ENCODE measurements at regions not wholly inside any gene's neighbourhood (a gene's known extent, or its start where the extent isn't known, plus 50 kb on each side); places are given as distances from the start of the nearest gene placed in this dataset.

DNA sequence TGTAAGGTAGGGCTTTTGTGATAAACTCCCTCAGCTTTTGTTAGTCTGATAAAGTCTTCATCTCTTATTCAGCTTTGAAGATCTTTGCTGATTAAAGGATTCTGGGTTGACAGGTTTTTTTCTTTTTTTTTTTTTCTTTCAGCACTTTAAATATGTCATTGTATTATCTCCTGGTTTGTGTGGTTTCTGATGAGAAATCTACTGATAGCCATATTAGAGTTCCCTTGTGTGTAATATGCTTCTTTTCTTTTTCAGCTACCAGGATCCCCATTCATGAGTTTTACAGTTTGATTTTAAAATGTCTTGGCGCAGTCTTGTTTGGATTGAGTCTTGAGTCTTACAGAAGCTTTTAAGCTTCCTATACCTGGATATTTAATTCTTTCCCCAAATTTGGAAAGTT lies 504.5 kb downstream of the TLL1 start:
- Histone ChIP-seq H3K4me1 (no peaks in the 10 kb centered on the region), H3K27me3 (replicated peaks; ENCODE audit: control insufficient read depth, insufficient read depth, low read length) (no peaks in the 10 kb centered on the region), H3K9me3 (peaks cover 6% of the 10 kb centered on the region; the same call in 1 of the 2 replicates), H3K4me3 (ENCODE audit: low read depth, low read length) (no peak overlapping the region), H3K36me3 (ENCODE audit: control insufficient read depth, insufficient read depth, low read length) (no peaks in the 10 kb centered on the region)
- ChIA-PET POLR2A (no interaction called here), CTCF (no interaction called here)
- Mint-ChIP-seq H3K4me1 (ENCODE audit: low read depth, unreplicated experiment) (no peaks in the 10 kb centered on the region), H3K27me3 (ENCODE audit: insufficient read depth, unreplicated experiment) (no peaks in the 10 kb centered on the region), H3K9me3 (ENCODE audit: unreplicated experiment) (peaks cover 28% of the 10 kb centered on the region), H3K4me3 (ENCODE audit: unreplicated experiment) (no peak overlapping the region), H3K27ac (ENCODE audit: unreplicated experiment) (no peak overlapping the region), H3K36me3 (ENCODE audit: insufficient read depth, unreplicated experiment) (no peaks in the 10 kb centered on the region)
- intact Hi-C loops (cut with micrococcal nuclease; ENCODE audit: unreplicated experiment), result no loop called here
- DNase-seq, result no peak
- BruUV-seq (replicated peaks), result no TSS peak
- TF ChIP-seq, protein P1, sequence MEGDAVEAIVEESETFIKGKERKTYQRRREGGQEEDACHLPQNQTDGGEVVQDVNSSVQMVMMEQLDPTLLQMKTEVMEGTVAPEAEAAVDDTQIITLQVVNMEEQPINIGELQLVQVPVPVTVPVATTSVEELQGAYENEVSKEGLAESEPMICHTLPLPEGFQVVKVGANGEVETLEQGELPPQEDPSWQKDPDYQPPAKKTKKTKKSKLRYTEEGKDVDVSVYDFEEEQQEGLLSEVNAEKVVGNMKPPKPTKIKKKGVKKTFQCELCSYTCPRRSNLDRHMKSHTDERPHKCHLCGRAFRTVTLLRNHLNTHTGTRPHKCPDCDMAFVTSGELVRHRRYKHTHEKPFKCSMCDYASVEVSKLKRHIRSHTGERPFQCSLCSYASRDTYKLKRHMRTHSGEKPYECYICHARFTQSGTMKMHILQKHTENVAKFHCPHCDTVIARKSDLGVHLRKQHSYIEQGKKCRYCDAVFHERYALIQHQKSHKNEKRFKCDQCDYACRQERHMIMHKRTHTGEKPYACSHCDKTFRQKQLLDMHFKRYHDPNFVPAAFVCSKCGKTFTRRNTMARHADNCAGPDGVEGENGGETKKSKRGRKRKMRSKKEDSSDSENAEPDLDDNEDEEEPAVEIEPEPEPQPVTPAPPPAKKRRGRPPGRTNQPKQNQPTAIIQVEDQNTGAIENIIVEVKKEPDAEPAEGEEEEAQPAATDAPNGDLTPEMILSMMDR (IDR thresholded peaks at IDR 0.05; ENCODE audit: insufficient read depth in 1 of 2, low read depth in 1 of 2, low read length in 1 of 2, severe bottlenecking in 1 of 2, unreplicated experiment in 1 of 2), result no peak

DNA sequence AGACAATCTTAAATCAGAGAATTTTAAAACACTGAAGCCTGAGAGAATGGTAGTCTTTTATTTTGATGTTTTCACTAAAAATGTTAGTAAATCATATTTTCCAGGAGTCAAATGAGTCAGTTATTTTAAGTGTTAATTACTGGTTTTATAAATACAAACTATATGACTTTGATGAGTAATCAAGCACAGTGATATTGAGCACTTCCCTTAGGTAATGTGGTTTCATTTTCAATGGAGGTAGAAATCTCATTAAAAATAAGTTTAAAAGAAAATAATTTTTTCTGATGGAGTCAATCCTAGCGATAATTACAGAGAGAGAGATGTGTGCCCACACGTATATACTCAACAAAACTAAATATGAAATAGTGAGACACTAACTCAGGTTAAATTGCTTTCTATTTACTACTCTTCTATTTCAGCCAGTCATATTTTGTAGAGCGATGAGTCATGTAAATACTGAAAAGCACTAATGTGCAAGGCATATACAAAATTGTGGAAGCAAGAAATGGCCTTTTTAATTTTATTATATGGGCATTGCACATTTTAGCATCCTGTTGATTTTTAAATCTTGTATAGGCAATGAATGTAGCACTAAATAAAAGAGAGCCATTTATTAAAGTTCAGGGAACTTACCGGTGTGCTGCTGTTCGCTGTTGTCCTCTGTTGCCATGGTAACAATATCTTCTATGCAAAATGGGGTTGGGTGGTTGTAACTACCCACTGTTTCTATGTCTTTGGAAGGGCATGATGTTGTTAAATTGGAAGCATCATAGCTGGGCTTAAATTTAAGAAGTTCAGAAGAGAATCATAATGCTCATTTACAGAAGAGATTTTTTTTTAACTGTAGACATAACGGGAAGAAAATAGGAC lies 513.7 kb downstream of the TLL1 start:
- no peak overlapping the region for H3K27ac Mint-ChIP-seq (ENCODE audit: unreplicated experiment)
- H3K27me3 Mint-ChIP-seq (ENCODE audit: insufficient read depth, unreplicated experiment), result no peaks in the 10 kb centered on the region
- H3K9me3 Mint-ChIP-seq (ENCODE audit: unreplicated experiment), result no peaks in the 10 kb centered on the region
- H3K9me3 ChIP-seq, result no peaks in the 10 kb centered on the region
- no peak for DNase-seq
- H3K4me3 Mint-ChIP-seq (ENCODE audit: unreplicated experiment), result no peak overlapping the region
- BruUV-seq (replicated peaks), result no TSS peak
- TF ChIP-seq, protein P1 (IDR thresholded peaks at IDR 0.05; ENCODE audit: insufficient read depth in 1 of 2, low read depth in 1 of 2, low read length in 1 of 2, severe bottlenecking in 1 of 2, unreplicated experiment in 1 of 2), result no peak
- intact Hi-C loops (cut with micrococcal nuclease; ENCODE audit: unreplicated experiment), result no loop called here
- H3K4me1 ChIP-seq, result no peaks in the 10 kb centered on the region
- H3K4me1 Mint-ChIP-seq (ENCODE audit: low read depth, unreplicated experiment), result no peaks in the 10 kb centered on the region
- H3K4me3 ChIP-seq (ENCODE audit: low read depth, low read length), result no peak overlapping the region
- H3K36me3 ChIP-seq (ENCODE audit: control insufficient read depth, insufficient read depth, low read length), result no peaks in the 10 kb centered on the region
- ChIA-PET POLR2A (no interaction called here), CTCF (no interaction called here)
- H3K27me3 ChIP-seq (replicated peaks; ENCODE audit: control insufficient read depth, insufficient read depth, low read length), result no peaks in the 10 kb centered on the region
- H3K36me3 Mint-ChIP-seq (ENCODE audit: insufficient read depth, unreplicated experiment), result no peaks in the 10 kb centered on the region

- Mint-ChIP-seq H3K4me1 (ENCODE audit: low read depth, unreplicated experiment) (no peaks in the 10 kb centered on the region), H3K27me3 (ENCODE audit: insufficient read depth, unreplicated experiment) (no peaks in the 10 kb centered on the region), H3K27ac (ENCODE audit: unreplicated experiment) (no peak overlapping the region), H3K4me3 (ENCODE audit: unreplicated experiment) (no peak overlapping the region), H3K9me3 (ENCODE audit: unreplicated experiment) (no peaks in the 10 kb centered on the region), H3K36me3 (ENCODE audit: insufficient read depth, unreplicated experiment) (no peaks in the 10 kb centered on the region)
- ChIA-PET POLR2A (no interaction called here), CTCF (no interaction called here)
- Histone ChIP-seq H3K4me3 (ENCODE audit: low read depth, low read length) (no peak overlapping the region), H3K27me3 (replicated peaks; ENCODE audit: control insufficient read depth, insufficient read depth, low read length) (no peaks in the 10 kb centered on the region), H3K36me3 (ENCODE audit: control insufficient read depth, insufficient read depth, low read length) (no peaks in the 10 kb centered on the region), H3K4me1 (no peaks in the 10 kb centered on the region), H3K9me3 (no peaks in the 10 kb centered on the region)
- DNase-seq, result no peak
- TF ChIP-seq, protein P1 (IDR thresholded peaks at IDR 0.05; ENCODE audit: insufficient read depth in 1 of 2, low read depth in 1 of 2, low read length in 1 of 2, severe bottlenecking in 1 of 2, unreplicated experiment in 1 of 2), result no peak
- BruUV-seq (replicated peaks), result no TSS peak
- intact Hi-C loops (cut with micrococcal nuclease; ENCODE audit: unreplicated experiment), result no loop called here
Observed at GRCh38 chr4:166391501-166391900, 518.5 kb downstream of the TLL1 start.
